ENCODE measurements at regions not wholly inside any gene's neighbourhood (a gene's known extent, or its start where the extent isn't known, plus 50 kb on each side); places are given as distances from the start of the nearest gene placed in this dataset.
"Not testable (repeated sequence)": the region's sequence is repeated elsewhere in the genome, so short reads cannot be mapped to it uniquely, and the experiment has no call there.

DNA sequence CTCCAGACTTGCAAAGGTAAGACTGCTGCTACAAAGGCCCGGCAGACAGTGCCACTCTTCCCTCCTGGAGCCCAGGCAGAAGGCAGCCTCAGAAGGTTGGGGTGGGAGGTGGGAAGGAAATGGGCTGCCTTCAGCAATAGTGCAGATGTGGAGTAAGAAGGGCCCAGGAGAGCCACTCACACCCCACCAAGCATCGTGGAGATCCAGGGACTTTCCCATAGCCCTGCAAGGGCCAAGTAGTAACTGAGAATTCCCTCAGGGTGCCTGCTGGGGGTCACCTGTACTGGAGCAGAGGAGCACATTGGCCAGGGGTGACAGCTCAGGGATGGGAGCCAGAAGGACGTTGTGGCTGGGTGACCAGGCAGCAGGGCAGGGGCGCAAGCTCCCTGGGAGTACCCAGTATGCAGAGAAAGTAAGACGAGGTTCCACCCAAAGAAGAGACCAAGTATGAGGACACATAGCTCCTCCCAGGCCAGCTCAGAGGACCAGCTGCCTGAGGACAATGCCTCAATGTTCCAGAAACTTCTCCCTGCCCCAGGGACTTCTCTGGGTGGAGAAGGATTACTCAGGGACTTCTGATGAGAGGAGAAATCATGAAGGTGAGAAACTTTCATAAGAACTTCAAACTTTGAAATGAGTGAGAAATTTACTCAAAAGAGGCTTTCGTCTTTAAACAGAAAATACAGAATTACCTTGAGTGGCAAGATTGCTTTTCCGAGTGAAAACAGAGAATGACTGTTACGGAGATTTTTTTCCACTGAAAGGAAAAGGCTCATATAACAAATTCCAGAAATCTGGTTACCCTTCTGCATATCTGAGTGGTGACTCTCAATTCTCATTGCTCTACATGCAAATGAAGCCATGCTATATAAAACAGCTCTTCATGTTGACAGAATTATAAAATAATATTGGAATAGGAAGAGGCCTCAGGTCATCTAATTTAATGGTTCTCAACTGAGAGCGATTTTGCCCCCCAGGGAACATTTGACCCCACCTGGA lies 87.9 kb upstream of the TRIO start:
- no peak for DNase-seq (ENCODE audit: low read depth)

DNA sequence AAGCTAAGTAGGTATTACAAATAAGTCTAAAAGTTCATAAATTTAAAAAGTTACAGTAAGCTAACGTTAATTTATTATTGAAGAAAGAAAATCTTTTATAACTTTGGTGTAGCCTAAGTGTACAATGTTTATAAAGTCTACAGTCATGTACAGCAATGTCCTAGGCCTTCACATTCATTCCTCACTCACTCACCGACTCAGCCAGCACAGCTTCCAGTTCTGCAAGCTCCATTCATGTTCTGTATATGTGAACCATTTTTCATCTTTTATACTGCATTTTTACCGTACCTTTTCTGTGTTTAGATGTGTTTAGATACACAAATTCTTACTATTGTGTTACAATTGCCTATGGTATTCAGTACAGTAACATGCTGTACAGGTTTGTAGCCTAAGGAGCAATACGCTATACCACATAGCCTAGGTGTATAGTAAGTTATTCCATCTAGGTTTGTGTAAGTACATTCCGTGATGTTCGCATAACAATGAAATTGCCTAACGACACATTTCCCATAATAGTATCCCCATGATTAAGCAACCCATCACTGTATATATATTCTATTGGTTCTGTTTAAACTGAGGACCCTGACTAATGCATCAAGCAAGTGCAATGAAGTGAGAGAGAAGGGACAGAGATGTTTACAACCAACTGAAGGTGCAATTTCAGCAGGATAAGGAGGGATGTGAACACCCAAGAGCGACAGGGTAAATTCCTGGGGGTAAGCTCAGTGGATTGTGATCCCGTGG lies 88.9 kb upstream of the TRIO start:
- no peak for DNase-seq (ENCODE audit: low read depth)

DNA sequence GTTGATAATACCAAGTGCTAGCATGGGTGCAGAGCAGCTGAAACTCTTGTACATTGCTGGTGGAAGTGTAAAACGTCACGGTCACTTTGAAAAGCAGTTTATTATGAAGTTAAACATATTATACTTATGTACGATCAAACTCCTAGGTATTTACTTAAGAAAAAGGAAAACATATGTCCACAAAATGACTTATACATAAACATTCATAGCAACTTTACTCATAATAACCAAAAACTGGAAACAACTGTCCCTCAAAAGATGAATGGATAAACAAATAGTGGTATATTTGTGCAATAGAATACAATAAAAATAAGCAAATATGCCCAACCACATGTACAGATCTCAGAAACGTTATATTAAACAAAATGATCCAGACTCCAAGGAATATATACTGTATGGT lies 92.3 kb upstream of the TRIO start:
- no peak for DNase-seq (ENCODE audit: low read depth)

DNA sequence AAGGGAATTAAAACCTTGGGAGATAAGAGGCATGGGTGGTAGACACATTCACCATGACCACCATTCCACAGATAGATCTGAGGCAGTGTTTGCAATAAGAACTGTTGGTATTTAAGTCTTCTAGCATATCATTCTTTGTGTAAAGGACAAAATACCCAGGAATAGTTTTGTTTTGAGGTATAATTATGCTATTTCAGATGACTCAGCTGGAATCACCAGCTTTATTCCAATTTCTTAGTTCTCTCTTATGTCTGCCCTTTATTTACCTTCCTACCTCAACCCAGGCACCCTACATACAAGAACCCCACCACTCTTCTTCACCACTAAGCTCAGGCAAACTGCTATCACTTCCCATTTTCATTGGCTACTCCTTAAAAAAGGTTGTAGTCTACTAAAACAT lies 94.7 kb upstream of the TRIO start:
- no peak for DNase-seq (ENCODE audit: low read depth)

DNA sequence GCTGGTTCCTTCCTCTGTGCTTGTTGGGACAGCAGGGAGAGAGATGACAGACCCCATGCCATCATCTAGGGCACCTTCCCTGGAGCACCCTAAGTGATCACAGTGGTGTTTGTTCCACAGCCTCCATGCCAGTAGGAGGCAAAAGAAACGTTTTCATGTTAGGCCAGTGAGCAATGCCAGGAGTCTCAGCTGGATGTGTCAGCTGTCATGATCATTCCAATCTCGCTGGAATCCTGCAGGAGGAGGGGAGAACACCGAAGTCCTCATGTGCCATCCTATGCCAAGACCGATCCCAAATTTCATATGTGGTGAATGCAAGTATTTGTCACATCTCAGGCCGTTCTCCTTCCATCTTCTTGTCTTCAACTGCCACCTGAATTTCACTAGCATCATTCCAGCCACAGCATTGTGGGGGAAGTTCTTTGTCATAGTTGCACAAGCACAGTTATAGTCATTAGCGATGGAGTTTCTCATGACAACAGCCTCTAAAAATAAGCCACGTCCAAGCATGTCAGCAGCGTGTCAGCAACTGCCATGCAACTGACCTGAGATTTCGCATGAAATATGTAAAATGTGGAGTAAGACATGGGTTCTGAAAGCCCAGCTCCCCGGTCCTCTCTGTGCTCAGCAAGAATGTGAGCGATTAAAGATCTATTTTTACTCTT lies 97.2 kb upstream of the DNAH5 start:
- DNase-seq (ENCODE audit: low read depth): no peak

DNA sequence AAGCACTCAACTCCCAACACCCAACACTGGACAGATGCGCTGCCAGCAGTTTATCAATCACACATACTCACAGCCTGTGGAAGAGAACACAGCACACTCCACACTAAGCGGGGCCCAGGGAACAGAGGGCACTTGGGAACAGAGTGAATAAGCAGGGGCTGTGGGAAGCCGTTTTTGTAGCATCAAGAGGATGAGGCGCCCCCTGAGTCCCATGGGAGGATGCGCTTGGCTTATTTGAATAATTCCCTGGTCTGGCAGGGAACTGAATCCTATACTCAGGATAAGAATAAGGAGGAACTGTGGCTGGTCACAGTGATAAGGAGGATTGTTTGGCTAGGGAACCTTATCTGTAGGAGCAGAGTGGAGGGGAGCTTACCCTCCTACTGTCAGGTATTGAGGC lies 96.1 kb upstream of the DNAH5 start:
- DNase-seq (ENCODE audit: low read depth): no peak

DNA sequence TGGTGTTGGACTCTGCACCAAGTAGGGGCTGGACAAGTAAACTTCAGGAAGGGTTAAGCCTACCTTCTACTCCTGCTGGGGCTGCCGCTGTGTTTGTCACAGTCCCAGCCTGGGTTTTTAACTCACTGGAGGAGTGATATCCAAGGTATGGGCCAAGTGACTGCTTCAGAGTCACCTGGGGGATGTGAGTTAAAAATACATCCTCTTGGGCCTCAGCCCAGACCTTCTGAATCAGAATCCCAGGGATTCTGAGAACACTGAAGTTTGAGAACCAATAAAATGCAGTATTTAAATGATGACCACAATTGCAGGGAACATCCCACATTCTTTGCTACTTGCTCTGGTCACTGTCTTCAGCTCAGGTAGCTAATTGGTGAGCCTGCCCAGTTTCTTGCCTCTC lies 95.1 kb upstream of the DNAH5 start:
- no peak for DNase-seq (ENCODE audit: low read depth)

DNA sequence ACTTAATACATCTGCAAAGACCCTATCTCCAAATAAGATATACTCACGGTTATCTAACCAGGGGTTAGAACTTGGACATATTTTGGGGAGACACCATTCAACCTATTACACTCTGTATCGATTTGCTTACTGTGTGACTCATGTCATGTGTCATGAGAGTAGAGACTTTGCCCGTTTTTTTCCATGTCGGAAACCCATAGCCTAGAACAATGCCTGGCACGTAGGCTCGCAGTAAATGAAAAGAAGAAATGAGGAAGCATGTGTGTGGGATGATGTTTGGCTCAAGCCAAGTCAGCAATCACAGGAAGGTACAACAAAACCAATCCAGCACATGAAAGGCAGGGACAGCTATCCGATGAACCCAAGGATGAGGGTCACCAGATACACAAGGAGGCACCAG lies 94.6 kb upstream of the DNAH5 start:
- no peak for DNase-seq (ENCODE audit: low read depth)

DNA sequence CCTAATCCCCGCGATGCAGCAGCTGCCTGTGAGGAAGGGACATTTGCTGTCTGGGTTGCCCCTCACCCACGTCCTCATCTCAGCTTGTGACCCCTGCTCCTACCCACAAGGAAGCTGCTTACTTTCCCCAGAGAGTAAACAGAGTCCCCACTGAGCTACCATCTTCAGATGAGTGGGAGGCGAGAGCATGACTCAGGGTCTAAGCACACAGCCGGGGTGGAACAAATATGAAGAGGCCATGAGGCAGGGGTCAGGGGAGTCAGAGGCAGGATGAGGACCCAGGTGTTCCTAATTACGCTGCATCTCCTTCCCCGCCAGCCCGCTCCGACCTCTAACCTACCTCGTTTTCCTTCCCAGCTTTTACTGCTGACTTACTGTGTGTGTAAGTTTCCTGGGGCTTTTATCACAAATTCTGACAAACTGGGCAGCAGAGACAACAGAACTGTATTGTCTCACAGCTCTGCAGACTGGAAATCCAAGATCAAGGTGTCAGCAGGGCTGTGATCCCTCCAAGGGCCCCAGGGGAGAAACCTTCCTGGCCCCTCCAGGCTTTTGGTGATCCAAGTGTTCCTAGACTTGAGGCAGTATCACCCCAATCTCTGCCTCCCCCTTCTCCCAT lies 94.0 kb upstream of the DNAH5 start:
- peak; percentile 55 for DNase-seq (ENCODE audit: low read depth)

DNA sequence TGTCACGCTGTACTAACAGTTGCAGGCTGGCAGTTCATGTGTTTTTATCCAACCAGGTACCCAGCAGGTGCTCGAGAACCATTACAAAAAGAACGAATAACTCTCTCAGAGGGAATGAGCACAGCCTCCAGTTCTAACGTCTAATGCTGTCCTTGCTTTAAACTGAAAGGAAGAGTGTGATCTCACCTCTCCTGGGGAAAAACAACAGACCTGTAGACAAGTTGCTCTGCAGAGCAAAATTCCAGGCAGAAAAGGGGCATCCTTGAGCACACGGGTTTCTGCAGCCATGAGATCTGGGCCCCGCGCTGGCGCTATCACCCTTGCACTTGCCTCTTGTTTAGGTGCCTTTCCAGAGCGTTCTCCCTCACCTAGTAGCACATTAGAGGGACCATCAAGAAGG lies 92.5 kb upstream of the DNAH5 start:
- no peak for DNase-seq (ENCODE audit: low read depth)

DNA sequence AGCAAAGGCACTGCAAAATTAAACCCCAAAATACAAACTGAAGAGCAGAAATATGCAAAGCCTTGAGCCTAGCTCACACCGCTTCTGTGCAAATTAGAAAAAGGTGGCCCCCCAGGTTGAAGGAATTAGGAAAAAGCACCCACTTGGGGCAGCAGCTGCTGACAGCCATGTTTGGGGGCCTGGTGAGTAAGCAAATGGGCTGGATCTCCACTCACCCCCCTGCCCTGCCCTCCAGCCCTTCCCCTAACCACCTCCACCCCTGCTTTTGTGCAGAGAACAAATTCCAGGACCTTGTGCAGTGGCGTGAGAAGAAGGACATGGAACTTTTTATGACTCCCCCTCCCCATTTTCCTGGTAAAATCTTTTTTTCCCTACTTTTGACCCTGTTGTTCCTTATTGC lies 92.0 kb upstream of the DNAH5 start:
- no peak for DNase-seq (ENCODE audit: low read depth)

DNA sequence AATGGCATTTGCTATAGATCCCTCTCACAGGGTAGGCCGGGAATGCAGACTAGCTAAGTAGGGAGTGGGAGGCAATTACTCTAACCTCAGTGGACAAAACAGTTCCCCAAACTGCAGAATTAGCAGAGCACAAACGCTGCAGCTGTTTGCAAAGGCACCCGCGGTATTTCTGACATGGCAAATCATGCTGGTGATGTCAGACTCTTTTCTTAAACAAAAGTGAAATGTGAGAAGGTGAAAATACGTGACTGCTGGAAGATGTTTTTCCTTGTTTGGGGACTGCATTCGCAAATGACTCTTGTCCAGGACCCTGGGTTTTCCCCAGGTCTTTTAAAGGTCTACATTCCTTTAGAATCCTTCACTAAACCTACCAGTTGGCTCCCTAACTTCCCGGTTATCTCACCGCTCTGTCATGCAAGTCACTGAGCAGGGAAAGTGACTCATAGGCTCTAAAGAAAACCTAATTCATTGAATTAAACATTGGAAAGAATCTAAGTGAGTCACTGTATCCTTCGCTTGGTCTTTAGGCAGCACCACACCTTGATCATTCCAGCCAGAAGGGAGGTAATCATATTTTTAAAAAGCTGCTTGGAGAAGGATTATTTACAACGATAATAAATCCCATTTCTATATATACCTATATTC lies 91.5 kb upstream of the DNAH5 start:
- DNase-seq (ENCODE audit: low read depth): peak; percentile 99

DNA sequence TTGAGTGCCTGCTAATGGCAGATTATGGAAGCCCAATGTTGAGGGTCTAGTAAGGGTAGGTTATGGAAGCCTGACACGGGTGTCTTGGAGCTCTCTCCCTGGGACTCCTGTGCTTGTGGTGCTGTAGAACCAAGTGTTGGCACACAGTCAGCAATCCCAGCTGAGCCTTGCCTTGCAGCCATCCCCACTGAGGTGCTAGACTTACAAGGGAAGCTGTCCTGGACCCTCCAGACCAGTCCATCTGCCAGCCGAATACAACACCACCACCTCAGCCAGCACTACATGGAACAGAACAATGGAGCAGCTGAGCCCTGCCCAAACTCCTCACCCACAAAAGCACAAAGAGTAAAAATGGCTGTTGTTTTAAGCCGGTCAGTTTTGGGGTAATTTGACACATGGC lies 90.5 kb upstream of the DNAH5 start:
- no peak for DNase-seq (ENCODE audit: low read depth)

DNA sequence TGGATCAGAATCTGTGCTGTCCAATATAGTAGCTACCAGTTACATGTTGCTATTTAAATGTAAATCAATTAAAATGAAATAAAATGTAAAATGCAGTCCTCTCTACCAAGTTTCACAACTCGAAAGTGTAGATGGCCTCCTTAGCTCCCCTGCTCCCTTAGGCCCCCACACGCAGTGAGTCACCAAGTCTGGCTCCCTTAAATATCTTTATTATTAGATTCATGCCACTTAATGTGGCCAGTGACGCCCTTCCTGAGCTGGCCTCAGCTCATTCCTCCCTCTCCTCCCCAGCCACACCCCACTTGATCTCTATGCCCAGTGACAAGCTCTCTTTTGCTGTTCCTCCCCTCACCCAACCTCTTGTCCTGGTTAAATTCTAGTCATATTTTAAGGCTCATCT lies 88.4 kb upstream of the DNAH5 start:
- peak; percentile 95 for DNase-seq (ENCODE audit: low read depth)

DNA sequence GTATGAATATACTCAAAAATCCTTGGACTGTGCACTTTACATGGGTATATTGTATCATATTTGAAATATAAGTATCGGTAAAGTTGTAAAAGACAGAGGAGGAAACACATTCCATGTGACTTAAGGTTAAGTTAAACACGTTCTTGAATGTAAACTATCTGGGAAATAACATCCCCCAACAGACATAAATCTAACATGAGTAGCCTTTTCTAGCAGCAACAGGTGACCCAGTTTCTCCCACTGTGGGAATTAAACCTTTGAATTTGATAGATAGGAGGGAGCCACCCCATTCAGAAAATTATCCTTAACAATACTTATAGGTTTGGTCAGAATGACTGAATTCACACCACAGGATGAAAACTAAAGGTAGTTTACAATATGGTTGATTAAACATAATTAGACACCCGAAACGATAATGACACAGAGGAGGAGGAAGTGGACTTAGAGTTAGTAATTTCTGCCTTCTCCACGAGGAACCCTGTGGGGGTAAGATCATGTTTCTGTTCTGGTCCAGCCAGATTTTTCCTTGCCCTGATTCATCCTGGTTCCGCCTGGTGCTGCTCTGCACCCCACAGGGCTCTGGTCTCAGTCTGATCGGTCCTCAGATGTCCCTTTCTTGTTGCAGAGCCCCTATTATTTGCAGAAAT lies 84.6 kb upstream of the DNAH5 start:
- DNase-seq (ENCODE audit: low read depth): no peak

DNA sequence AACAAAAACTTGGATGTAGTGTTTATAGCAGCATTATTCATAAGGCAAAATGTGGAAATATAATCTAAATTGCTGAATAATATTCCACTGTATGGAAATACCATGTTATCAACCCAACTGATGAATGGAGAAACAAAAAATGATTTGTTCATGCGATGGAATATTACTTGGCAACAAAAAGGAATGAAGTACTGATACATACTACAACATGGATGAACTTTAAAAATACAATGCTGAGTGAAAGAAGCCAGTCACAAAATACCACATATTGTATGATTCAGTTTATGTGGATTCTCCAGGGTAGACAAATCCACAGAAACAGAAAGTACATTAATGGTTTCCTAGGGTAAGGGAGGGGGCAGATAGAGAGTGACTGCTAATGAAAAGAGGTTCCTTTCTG lies 83.7 kb upstream of the DNAH5 start:
- no peak for DNase-seq (ENCODE audit: low read depth)

DNA sequence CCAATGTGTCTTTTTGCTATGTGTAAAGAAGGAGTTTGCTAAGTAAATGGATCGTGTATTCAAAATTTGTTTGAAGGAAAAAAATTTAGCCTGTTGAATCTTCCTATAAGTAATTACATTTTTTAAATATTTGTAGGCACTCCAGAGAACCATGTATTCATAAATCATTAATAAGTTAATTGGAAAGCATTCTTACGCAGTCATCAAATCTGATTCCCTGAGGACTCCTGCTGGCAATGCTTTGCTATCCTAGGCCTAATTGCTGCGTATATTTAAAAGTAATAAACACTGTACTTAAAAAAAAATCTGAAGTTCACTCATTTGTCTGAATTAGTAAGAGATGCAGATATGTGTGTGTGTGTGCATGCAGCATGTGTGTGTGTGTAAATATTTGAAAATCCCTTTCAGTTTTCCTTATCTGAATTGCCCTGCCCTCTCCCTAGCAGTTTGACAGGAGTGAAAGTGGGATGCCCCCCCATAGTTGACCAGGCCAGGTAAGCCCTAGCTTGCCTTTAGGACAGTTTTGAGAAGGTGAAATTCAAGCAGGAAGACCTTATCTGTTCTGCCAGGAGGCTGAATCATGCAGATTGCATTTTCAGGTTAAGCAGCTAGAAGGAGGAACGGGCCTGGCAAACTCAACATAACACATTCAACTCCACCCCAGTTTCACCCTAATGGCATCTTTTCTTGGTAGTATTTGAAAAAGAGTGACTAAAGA lies 81.2 kb upstream of the DNAH5 start:
- DNase-seq (ENCODE audit: low read depth): no peak

DNA sequence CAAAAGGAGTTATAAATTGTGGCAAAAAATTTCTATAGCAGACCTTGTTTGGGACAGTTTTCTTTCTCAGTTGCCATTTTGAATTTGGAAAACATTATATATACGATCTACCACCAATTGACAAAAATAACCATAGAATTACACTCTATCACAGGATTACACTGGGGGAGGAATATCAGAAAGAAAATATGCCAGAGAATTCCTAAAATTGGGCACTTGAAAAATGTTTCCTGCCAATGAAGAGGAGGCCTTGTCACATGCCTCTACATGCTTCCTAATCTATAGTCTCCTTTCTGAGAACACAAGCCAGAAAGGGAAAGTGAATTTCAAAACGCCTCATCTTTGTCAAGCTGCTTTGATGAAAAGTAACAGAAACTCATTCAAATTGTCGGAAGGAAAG lies 78.5 kb upstream of the DNAH5 start:
- DNase-seq (ENCODE audit: low read depth): no peak

DNA sequence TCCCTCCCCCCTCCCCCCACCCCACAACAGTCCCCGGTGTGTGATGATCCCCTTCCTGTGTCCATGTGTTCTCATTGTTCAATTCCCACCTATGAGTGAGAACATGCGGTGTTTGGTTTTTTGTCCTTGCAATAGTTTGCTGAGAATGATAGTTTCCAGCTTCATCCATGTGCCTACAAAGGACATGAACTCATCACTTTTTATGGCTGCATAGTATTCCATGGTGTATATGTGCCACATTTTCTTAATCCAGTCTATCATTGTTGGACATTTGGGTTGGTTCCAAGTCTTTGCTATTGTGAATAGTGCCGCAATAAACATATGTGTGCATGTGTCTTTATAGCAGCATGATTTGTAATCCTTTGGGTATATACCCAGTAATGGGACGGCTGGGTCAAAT lies 76.5 kb upstream of the DNAH5 start:
- not testable (repeated sequence) for DNase-seq (ENCODE audit: low read depth)

DNA sequence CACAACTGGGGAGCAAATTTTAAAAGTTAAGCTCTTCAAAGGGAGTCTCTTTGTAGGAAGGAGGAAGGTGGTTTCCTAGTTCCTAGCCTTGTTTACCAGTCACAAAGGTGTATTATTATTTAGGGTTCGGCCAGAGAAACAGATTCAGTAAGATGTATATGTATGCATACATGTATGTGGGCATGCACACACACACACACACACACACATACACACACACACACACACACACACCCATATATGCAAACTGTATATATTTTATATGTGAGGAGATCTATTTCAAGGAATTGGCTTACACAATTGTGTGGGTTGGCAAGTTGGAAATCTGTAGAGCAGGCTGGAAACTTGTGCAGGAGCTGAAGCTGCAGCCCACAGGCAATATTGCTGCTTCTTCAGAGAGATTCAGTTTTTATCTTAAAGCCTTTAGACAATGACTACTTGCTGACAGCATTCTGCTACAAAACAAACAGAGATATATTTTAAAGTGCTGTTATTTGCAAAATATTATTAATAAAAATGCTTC lies 75.3 kb upstream of the DNAH5 start:
- no peak for DNase-seq (ENCODE audit: low read depth)
